SK-MEL-5 (cell line): ENCODE measurements at regions not wholly inside any gene's neighbourhood (a gene's known extent, or its start where the extent isn't known, plus 50 kb on each side); places are given as distances from the start of the nearest gene placed in this dataset.
"Not testable (repeated sequence)": the region's sequence is repeated elsewhere in the genome, so short reads cannot be mapped to it uniquely, and the experiment has no call there.

Experiments used
- DNase-seq: peaks from one replicate; pipeline ENCODE4 v3.0.0-alpha.2; 2016; ENCODE audit warnings: low read depth, low spot score
- in situ Hi-C: cut with HindIII; loops from 2 replicates; pipeline ENCODE4 v1.10.0; 2016; ENCODE audit warnings: low sequenced_read_pairs, high pct_unique_total_duplicates, low pct_unique_long_range_greater_than_20kb

GRCh38 chr20:57095426-57095825, 171.0 kb downstream of the BMP7 start:
- no peak for DNase-seq
- in situ Hi-C loops, result no loop called here

GRCh38 chr20:57097245-57097915, 169.1 kb downstream of the BMP7 start:
- in situ Hi-C loops, result no loop called here

GRCh38 chr20:57102160-57102559, 164.3 kb downstream of the BMP7 start:
- in situ Hi-C loops, result no loop called here
- no peak for DNase-seq

More at GRCh38 chr20:57097245-57097915, 169.1 kb downstream of the BMP7 start:
- DNase-seq, result no peak

GRCh38 chr20:57102566-57102965, 163.9 kb downstream of the BMP7 start:
- in situ Hi-C loops, result no loop called here

GRCh38 chr20:57103146-57103800, 163.2 kb downstream of the BMP7 start:
- in situ Hi-C loops, result no loop called here
- DNase-seq, result peak; percentile 92

More at GRCh38 chr20:57102566-57102965, 163.9 kb downstream of the BMP7 start:
- DNase-seq, result no peak

GRCh38 chr20:57104113-57104512, 162.3 kb downstream of the BMP7 start:
- in situ Hi-C loops, result no loop called here

GRCh38 chr20:57104651-57105204, 161.7 kb downstream of the BMP7 start:
- in situ Hi-C loops, result no loop called here
- DNase-seq, result no peak

More at GRCh38 chr20:57104113-57104512, 162.3 kb downstream of the BMP7 start:
- DNase-seq, result no peak

- DNase-seq, result peak; percentile 44
These were observed 160.3 kb downstream of the BMP7 start for GRCh38 chr20:57106030-57106682.

GRCh38 chr20:57106692-57107091, 159.7 kb downstream of the BMP7 start:
- in situ Hi-C loops, result no loop called here
- DNase-seq, result no peak

More at GRCh38 chr20:57106030-57106682, 160.3 kb downstream of the BMP7 start:
- in situ Hi-C loops, result no loop called here

GRCh38 chr20:57107208-57107607, 159.2 kb downstream of the BMP7 start:
- in situ Hi-C loops, result no loop called here
- DNase-seq, result no peak

- in situ Hi-C loops, result no loop called here
These were observed 158.2 kb downstream of the BMP7 start for GRCh38 chr20:57108218-57108617.

GRCh38 chr20:57108742-57109570, 157.5 kb downstream of the BMP7 start:
- no peak for DNase-seq

More at GRCh38 chr20:57108218-57108617, 158.2 kb downstream of the BMP7 start:
- no peak for DNase-seq

GRCh38 chr20:57109571-57109953, 156.9 kb downstream of the BMP7 start:
- in situ Hi-C loops, result no loop called here
- DNase-seq, result no peak

More at GRCh38 chr20:57108742-57109570, 157.5 kb downstream of the BMP7 start:
- in situ Hi-C loops, result no loop called here

- DNase-seq, in situ Hi-C loops: not testable (repeated sequence)
These were observed 156.1 kb downstream of the BMP7 start for GRCh38 chr20:57110121-57111027.

GRCh38 chr20:57111028-57111373, 155.4 kb downstream of the BMP7 start:
- no peak for DNase-seq
- in situ Hi-C loops, result no loop called here

GRCh38 chr20:57112448-57112847, 154.0 kb downstream of the BMP7 start:
- no peak for DNase-seq
- in situ Hi-C loops, result no loop called here
